Panc1 (cell line): ENCODE measurements at regions not wholly inside any gene's neighbourhood (a gene's known extent, or its start where the extent isn't known, plus 50 kb on each side); places are given as distances from the start of the nearest gene placed in this dataset.

Experiments used
- POLR2AphosphoS5 ChIP-seq: IDR thresholded peaks from 2 replicates; pipeline ENCODE4 v1.6.1; 2012; ENCODE audit warnings: mild to moderate bottlenecking, low read depth, low read length, moderate library complexity
- SIN3A ChIP-seq: IDR thresholded peaks from 2 replicates; pipeline ENCODE4 v1.6.1; 2012; ENCODE audit warnings: low read depth, mild to moderate bottlenecking, low read length, moderate library complexity, borderline replicate concordance; ENCODE audit not compliant: insufficient read depth
- TCF7L2 ChIP-seq: IDR thresholded peaks from 2 replicates; pipeline ENCODE4 v1.6.1; 2011; ENCODE audit warnings: mild to moderate bottlenecking, low read depth, low read length, inconsistent platforms
- TF ChIP-seq, protein P1 (sequence below): fragments of 450-650 bp; IDR thresholded peaks from 2 replicates; pipeline ENCODE4 v1.5.1; 2017; ENCODE audit warnings: mild to moderate bottlenecking
- TF ChIP-seq, protein P2 (sequence below), 2 experiments: IDR thresholded peaks; 2 replicates each; pipeline ENCODE4 v1.6.1; 2011 to 2012; ENCODE audit warnings: low read depth in 2 of 2, control low read depth in 1 of 2, low read length in 1 of 2, mild to moderate bottlenecking in 1 of 2, moderate library complexity in 1 of 2; ENCODE audit not compliant: insufficient read depth in 1 of 2

DNA sequence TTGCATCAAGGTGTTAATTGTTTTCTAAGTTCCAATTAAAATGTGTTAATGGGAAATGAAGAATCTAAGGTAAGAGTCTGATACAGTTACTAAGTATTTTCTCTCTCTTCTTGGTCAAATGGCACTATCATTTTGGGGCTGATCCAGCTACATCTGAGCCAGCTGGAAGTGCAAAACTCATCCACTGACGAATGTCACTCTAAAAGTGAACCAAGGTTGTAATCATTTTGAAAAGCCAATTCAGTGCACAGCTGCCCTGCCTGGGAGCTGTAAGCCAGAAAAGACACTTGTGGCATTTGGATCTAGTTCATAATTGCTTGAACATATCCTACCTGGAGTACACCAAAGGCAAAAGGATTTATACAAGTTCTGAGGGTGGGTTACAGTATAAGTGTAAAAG is 1011.3 kb downstream of the AACS start:
- TF ChIP-seq, protein P1, sequence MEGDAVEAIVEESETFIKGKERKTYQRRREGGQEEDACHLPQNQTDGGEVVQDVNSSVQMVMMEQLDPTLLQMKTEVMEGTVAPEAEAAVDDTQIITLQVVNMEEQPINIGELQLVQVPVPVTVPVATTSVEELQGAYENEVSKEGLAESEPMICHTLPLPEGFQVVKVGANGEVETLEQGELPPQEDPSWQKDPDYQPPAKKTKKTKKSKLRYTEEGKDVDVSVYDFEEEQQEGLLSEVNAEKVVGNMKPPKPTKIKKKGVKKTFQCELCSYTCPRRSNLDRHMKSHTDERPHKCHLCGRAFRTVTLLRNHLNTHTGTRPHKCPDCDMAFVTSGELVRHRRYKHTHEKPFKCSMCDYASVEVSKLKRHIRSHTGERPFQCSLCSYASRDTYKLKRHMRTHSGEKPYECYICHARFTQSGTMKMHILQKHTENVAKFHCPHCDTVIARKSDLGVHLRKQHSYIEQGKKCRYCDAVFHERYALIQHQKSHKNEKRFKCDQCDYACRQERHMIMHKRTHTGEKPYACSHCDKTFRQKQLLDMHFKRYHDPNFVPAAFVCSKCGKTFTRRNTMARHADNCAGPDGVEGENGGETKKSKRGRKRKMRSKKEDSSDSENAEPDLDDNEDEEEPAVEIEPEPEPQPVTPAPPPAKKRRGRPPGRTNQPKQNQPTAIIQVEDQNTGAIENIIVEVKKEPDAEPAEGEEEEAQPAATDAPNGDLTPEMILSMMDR = no peak
- TF ChIP-seq TCF7L2 (no peak), POLR2AphosphoS5 (no peak), SIN3A (no peak)
- TF ChIP-seq, protein P2, sequence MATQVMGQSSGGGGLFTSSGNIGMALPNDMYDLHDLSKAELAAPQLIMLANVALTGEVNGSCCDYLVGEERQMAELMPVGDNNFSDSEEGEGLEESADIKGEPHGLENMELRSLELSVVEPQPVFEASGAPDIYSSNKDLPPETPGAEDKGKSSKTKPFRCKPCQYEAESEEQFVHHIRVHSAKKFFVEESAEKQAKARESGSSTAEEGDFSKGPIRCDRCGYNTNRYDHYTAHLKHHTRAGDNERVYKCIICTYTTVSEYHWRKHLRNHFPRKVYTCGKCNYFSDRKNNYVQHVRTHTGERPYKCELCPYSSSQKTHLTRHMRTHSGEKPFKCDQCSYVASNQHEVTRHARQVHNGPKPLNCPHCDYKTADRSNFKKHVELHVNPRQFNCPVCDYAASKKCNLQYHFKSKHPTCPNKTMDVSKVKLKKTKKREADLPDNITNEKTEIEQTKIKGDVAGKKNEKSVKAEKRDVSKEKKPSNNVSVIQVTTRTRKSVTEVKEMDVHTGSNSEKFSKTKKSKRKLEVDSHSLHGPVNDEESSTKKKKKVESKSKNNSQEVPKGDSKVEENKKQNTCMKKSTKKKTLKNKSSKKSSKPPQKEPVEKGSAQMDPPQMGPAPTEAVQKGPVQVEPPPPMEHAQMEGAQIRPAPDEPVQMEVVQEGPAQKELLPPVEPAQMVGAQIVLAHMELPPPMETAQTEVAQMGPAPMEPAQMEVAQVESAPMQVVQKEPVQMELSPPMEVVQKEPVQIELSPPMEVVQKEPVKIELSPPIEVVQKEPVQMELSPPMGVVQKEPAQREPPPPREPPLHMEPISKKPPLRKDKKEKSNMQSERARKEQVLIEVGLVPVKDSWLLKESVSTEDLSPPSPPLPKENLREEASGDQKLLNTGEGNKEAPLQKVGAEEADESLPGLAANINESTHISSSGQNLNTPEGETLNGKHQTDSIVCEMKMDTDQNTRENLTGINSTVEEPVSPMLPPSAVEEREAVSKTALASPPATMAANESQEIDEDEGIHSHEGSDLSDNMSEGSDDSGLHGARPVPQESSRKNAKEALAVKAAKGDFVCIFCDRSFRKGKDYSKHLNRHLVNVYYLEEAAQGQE (IDR thresholded peaks at IDR 0.05; ENCODE audit: insufficient read depth in 1 of 2, low read depth in 2 of 2, low read length in 1 of 2) = no peak
